GM12873 (cell line): ENCODE measurements at regions not wholly inside any gene's neighbourhood (a gene's known extent, or its start where the extent isn't known, plus 50 kb on each side); places are given as distances from the start of the nearest gene placed in this dataset.
A peak's percentile ranks its signal among the peaks of the same experiment; 100 is the strongest.

Experiments used
- TF ChIP-seq, protein P1 (sequence below): IDR thresholded peaks from 2 replicates; pipeline ENCODE4 v1.5.1; 2012; ENCODE audit warnings: low read depth, mild to moderate bottlenecking, moderate library complexity, low read length, control low read depth; ENCODE audit not compliant: insufficient read depth; ENCODE audit errors: missing control alignments

DNA sequence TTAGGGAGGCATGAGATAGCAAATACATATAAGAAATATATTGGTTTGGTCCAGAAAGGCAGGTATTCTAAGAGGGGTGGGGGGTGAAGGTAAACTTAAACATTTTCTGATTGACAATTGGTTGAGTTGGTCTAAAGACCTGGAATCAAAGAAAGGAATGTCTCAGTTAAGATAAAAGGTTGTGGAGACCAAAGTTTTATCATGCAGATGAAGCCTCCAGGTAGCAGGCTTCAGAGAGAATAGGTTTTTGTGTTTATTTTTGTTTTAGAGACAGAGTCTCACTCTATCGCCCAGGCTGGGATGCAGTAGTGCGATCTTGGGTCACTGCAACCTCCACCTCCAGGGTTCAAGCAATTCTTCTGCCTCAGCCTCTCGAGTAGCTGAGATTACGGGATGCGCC is 80.5 kb downstream of the NPAP1 start:
- TF ChIP-seq, protein P1, sequence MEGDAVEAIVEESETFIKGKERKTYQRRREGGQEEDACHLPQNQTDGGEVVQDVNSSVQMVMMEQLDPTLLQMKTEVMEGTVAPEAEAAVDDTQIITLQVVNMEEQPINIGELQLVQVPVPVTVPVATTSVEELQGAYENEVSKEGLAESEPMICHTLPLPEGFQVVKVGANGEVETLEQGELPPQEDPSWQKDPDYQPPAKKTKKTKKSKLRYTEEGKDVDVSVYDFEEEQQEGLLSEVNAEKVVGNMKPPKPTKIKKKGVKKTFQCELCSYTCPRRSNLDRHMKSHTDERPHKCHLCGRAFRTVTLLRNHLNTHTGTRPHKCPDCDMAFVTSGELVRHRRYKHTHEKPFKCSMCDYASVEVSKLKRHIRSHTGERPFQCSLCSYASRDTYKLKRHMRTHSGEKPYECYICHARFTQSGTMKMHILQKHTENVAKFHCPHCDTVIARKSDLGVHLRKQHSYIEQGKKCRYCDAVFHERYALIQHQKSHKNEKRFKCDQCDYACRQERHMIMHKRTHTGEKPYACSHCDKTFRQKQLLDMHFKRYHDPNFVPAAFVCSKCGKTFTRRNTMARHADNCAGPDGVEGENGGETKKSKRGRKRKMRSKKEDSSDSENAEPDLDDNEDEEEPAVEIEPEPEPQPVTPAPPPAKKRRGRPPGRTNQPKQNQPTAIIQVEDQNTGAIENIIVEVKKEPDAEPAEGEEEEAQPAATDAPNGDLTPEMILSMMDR = no peak

DNA sequence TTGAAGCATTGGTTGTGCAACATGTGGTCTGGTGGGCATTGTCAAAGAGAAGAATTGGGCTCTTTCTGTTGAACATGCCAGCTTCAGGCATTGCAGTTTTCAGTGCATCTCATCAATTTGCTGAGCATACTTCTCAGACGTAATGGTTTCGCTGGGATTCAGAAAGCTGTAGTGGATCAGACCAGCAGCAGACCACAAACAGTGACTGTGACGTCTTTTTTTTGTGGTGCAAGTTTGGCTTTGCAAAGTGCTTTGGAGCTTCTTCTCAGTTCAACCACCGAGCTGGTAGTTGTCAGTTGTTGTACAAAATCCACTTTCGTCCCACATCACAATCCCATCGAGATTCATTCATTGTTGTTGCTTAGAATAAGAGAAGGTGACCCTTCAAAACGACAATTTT is 84.5 kb downstream of the NPAP1 start:
- TF ChIP-seq, protein P1 = no peak

DNA sequence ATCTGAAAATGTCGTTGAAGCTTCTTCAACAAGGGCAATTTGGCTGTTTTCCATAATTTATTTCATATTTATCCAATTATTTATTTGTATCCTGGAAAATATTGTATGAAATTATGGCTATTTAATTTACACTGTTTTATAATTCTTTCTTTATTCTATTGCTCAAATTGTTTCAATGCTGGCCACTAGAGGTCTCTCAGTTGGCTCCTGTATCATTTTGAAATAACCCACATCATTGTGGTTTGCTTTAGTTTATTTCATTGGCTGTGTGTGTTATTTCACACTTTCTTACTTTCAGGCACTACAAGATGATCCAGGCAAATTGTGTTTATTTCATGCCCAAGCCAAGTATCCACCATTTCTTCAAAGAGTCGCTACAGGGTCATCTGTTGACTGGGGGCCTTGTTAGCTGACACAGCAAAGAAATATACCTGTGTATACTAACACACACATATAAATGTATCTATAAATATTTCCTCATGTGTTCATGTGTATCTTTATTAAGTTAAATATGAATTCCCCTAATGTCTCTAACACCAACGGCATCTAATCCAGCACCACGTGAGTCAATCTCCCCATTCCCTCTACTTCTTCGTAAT is 86.2 kb downstream of the NPAP1 start:
- TF ChIP-seq, protein P1 = peak; percentile 21

DNA sequence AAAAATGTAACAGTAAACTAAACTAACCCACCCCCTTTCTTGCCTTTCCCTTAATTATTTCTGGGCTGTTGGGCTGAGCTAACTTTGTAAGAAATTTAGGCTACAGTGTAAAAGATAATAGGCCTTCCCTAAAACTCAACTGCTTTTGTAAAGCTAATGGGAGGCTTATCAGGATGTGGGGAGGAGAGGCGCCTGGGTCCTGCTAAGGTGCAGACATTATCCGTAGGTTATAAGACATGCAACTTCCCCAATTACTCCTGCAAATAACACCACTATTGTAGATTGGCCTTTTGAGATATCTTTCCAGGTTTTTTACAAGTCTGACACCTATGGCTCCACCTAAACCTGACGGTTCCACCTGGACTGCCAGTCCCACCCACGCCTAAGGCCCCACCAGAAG is 88.3 kb downstream of the NPAP1 start:
- TF ChIP-seq, protein P1 = no peak

DNA sequence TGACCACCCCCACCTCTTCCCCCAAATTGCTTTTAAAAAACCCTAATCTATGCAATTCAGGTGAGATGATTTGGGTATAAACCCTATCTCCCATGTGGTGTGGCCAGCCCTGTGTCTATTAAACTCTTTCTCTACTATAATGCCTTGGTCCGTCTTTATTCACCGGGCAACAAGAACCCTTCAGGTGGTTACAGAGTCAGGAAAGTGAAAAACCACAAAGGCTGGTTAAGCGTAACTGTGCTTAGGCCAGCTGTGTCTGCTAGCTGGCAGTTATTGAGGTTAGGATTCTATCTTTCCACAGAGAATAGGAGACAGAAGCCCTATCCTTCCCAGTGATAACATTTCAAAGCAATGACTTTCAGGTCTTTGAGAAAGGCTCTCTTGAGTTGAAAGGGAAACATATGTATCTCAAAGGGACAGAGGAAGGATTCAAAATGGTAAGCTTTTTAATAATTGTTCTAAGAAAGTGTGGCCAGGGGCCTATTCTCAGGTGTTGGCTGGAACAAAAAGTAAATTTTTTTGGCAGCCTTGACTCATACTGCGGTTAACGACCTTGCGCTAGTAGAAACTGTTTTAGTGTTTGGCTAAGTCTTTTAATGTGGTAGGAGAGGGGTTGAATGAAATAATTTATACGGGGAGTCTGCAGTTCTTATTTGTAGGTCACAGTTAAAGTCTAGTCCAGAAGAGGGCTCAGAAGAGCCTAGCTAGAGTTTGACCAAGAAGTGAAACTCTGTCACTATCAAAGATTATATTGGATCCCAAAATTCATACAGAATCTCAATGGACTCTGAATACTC is 89.0 kb downstream of the NPAP1 start:
- TF ChIP-seq, protein P1 = no peak

DNA sequence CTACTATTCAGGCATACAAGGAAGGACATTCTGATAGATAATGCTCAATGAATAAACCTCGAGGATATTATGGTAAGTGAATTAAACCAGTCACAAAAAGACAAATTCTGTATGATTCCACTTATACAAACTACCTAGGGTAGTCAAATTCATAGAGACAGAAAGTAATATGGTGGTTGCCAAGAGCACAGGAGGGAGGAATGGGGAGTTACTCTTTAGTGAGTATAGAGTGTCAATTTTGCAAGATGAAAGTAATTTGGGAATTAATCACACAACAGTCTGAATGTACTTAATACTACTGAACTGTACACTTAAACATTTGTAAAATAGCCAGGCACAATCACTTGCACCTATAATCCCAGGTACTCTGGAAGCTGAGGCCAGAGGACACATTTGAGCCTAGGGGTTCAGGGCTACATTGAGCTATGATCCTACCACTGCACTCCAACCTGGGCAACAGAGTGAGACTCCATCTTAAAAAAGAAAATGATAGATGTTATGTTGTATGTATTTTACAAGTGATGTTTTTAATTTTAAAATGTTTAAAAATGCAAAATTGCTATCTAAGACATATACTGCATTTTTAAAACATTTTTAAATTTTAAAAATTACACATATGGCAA is 91.0 kb downstream of the NPAP1 start:
- TF ChIP-seq, protein P1 = no peak

DNA sequence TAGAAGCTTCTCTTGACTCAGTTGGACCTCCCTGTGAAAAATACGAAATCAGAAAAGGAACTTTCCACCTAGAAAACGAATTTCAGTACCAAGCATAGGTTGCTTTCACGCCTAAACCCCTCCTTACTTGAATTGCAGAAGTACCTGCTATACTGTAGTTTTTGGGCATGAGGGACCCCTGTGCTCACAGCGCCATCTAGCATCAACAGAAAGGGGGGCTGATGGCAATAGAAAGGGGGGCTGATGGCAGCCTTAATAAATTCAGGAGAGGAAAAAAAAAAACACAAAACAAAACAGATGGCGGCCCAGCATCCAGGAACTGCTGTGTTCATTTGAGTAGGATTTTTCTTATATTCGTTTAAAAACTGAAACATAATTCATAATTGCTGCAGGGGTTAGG is 96.7 kb downstream of the NPAP1 start:
- TF ChIP-seq, protein P1 = no peak
